K562 (cell line): ENCODE measurements at regions not wholly inside any gene's neighbourhood (a gene's known extent, or its start where the extent isn't known, plus 50 kb on each side); places are given as distances from the start of the nearest gene placed in this dataset.

Experiments
- CHD1 ChIP-seq: fragments of 200-600 bp; sonication (generic); IDR thresholded peaks from one replicate; pipeline ENCODE4 v1.6.1; 2012; ENCODE audit warnings: mild to moderate bottlenecking, moderate library complexity, low read length, inconsistent platforms
- HIVEP1 ChIP-seq: fragments of 250-450 bp; sonication (Bioruptor Pico); IDR thresholded peaks from 2 replicates; pipeline ENCODE4 v1.4.0; 2020; ENCODE audit warnings: mild to moderate bottlenecking
- LCOR ChIP-seq: sonication (generic); formaldehyde crosslinking; IDR thresholded peaks from 2 replicates; pipeline ENCODE4 v1.8.0; 2022; ENCODE audit warnings: mild to moderate bottlenecking, missing genetic modification reagents
- PBX2 ChIP-seq, 2 experiments: IDR thresholded peaks in 1 of 2; conservative IDR thresholded peaks in 1 of 2; 2 replicates each; pipeline ENCODE4 v1.6.1; 2016; ENCODE audit warnings: low read depth in 2 of 2, mild to moderate bottlenecking in 1 of 2, missing compliant biosample characterization in 1 of 2, missing genetic modification characterization in 1 of 2, moderate library complexity in 1 of 2
- RAD51 ChIP-seq: fragments of 450-650 bp; IDR thresholded peaks from 2 replicates; pipeline ENCODE4 v1.7.1; 2016; ENCODE audit warnings: low read depth, mild to moderate bottlenecking, borderline replicate concordance
- SREBF2 ChIP-seq: sonication (generic); formaldehyde crosslinking; IDR thresholded peaks from 2 replicates; pipeline ENCODE4 v1.4.0; 2020; ENCODE audit warnings: mild to moderate bottlenecking, missing genetic modification reagents
- TFE3 ChIP-seq: fragments of 450-650 bp; formaldehyde crosslinking; IDR thresholded peaks from 2 replicates; pipeline ENCODE4 v1.4.0; 2020; ENCODE audit warnings: mild to moderate bottlenecking, mixed read lengths
- U2AF1 ChIP-seq: fragments of 200-400 bp; formaldehyde crosslinking; optimal IDR thresholded peaks from 2 replicates; pipeline ENCODE3; 2017; ENCODE audit warnings: mild to moderate bottlenecking, low read depth, low read length, moderate library complexity

- no peak for TF ChIP-seq RAD51
- no peak for TF ChIP-seq HIVEP1
- no peak for TF ChIP-seq CHD1
- no peak for TF ChIP-seq U2AF1
- TF ChIP-seq TFE3, result no peak
- TF ChIP-seq PBX2 (CRISPR knock-in tag; IDR thresholded peaks at IDR 0.05; ENCODE audit: low read depth), result no peak
- TF ChIP-seq PBX2 (tag; conservative IDR thresholded peaks at IDR 0.05; ENCODE audit: low read depth), result no peak
- no peak for TF ChIP-seq SREBF2 (CRISPR knock-in tag)
- no peak for TF ChIP-seq LCOR
These were observed 244.4 kb upstream of the NDST4 start (continued) for GRCh38 chr4:115357776-115358175.
